GM23338 (cell line): ENCODE measurements at regions not wholly inside any gene's neighbourhood (a gene's known extent, or its start where the extent isn't known, plus 50 kb on each side); places are given as distances from the start of the nearest gene placed in this dataset.

ENCODE experiments used
- ATAC-seq: fragments of 200-7000 bp; cut with Tn5 transposase; 3 replicates; pipeline ENCODE4 v1.9.1; 2020
- DNase-seq: peaks from one replicate; pipeline ENCODE4 v3.0.0-alpha.2; 2015; ENCODE audit warnings: low spot score
- H2AFZ ChIP-seq: fragments of 200-600 bp; sonication (generic); 2 replicates; pipeline ENCODE4 v1.8.0; 2016; ENCODE audit warnings: antibody characterized with exemption, mild to moderate bottlenecking, moderate library complexity
- H3F3A ChIP-seq: fragments of 200-600 bp; sonication (generic); replicated peaks from 2 replicates; pipeline ENCODE4 v1.8.0; 2017; ENCODE audit warnings: antibody characterized with exemption, mixed run types, low read depth
- H3K27ac ChIP-seq: fragments of 200-600 bp; sonication (generic); 2 replicates; pipeline ENCODE4 v1.6.1; 2016; ENCODE audit warnings: low read depth
- H3K27me3 ChIP-seq: fragments of 200-600 bp; sonication (generic); 2 replicates; pipeline ENCODE4 v1.8.0; 2016; ENCODE audit warnings: mild to moderate bottlenecking, mixed run types, moderate library complexity; ENCODE audit not compliant: insufficient read depth
- H3K36me3 ChIP-seq: fragments of 200-600 bp; sonication (generic); 2 replicates; pipeline ENCODE4 v1.8.0; 2016; ENCODE audit warnings: mild to moderate bottlenecking; ENCODE audit not compliant: insufficient read depth
- H3K4me1 ChIP-seq: fragments of 200-600 bp; sonication (generic); 2 replicates; pipeline ENCODE4 v1.8.0; 2016; ENCODE audit warnings: mild to moderate bottlenecking, moderate library complexity; ENCODE audit not compliant: insufficient read depth
- H3K4me2 ChIP-seq: fragments of 200-600 bp; sonication (generic); 2 replicates; pipeline ENCODE4 v1.7.1; 2017; ENCODE audit warnings: mixed run types
- H3K4me3 ChIP-seq: fragments of 200-600 bp; sonication (generic); 2 replicates; pipeline ENCODE4 v1.6.1; 2016; ENCODE audit warnings: mixed run types
- H3K79me2 ChIP-seq: fragments of 200-600 bp; sonication (generic); replicated peaks from 2 replicates; pipeline ENCODE4 v1.8.0; 2017; ENCODE audit warnings: mild to moderate bottlenecking; ENCODE audit not compliant: insufficient read depth
- H3K9me2 ChIP-seq: fragments of 200-600 bp; sonication (generic); 2 replicates; pipeline ENCODE4 v1.8.0; 2017; ENCODE audit not compliant: insufficient read depth
- H4K20me1 ChIP-seq: fragments of 200-600 bp; sonication (generic); replicated peaks from 2 replicates; pipeline ENCODE4 v1.8.0; 2017; ENCODE audit warnings: mild to moderate bottlenecking; ENCODE audit not compliant: insufficient read depth
- H3K27ac Mint-ChIP-seq: 2 replicates; pipeline ENCODE4 v1.8.0; 2020; ENCODE audit warnings: inconsistent platforms, mild to moderate bottlenecking, moderate library complexity, mixed read lengths
- H3K27me3 Mint-ChIP-seq: 3 replicates; pipeline ENCODE4 v1.8.0; 2022; ENCODE audit warnings: low read depth, mild to moderate bottlenecking, moderate library complexity, mixed read lengths, inconsistent platforms; ENCODE audit not compliant: insufficient read depth, poor library complexity
- H3K36me3 Mint-ChIP-seq: 3 replicates; pipeline ENCODE4 v1.8.0; 2021; ENCODE audit warnings: low read depth, mild to moderate bottlenecking, inconsistent platforms, moderate library complexity, mixed read lengths
- H3K4me1 Mint-ChIP-seq: 3 replicates; pipeline ENCODE4 v1.8.0; 2020; ENCODE audit warnings: mild to moderate bottlenecking, inconsistent platforms, mixed read lengths
- H3K4me3 Mint-ChIP-seq: 3 replicates; pipeline ENCODE4 v1.8.0; 2021; ENCODE audit warnings: moderate library complexity, mild to moderate bottlenecking, inconsistent platforms, mixed read lengths
- H3K9me3 Mint-ChIP-seq: 3 replicates; pipeline ENCODE4 v1.8.0; 2020; ENCODE audit warnings: moderate library complexity, mild to moderate bottlenecking, inconsistent platforms, mixed read lengths
- CREB1 ChIP-seq: fragments of 250-450 bp; sonication (Bioruptor Pico); IDR thresholded peaks from 2 replicates; pipeline ENCODE4 v1.5.0; 2020; ENCODE audit warnings: low read depth, mild to moderate bottlenecking, moderate library complexity
- ETS1 ChIP-seq: IDR thresholded peaks from 2 replicates; pipeline ENCODE4 v1.6.1; 2016; ENCODE audit warnings: antibody characterized with exemption
- EZH2 ChIP-seq: fragments of 200-600 bp; sonication (generic); IDR thresholded peaks from one replicate; pipeline ENCODE4 v1.8.0; 2017; ENCODE audit warnings: antibody characterized with exemption, mild to moderate bottlenecking, low read depth; ENCODE audit not compliant: unreplicated experiment
- EZH2phosphoT487 ChIP-seq: fragments of 200-600 bp; sonication (generic); IDR thresholded peaks from one replicate; pipeline ENCODE4 v1.8.1; 2018; ENCODE audit warnings: antibody characterized with exemption; ENCODE audit not compliant: unreplicated experiment
- JUNB ChIP-seq: IDR thresholded peaks from one replicate; pipeline ENCODE4 v1.6.1; 2016; ENCODE audit warnings: antibody characterized with exemption; ENCODE audit not compliant: unreplicated experiment
- NANOG ChIP-seq: IDR thresholded peaks from 2 replicates; pipeline ENCODE4 v1.6.1; 2016; ENCODE audit warnings: antibody characterized with exemption, borderline replicate concordance
- POLR2AphosphoS5 ChIP-seq: IDR thresholded peaks from 2 replicates; pipeline ENCODE4 v1.6.1; 2016; ENCODE audit warnings: antibody characterized with exemption, low read depth
- STAT1 ChIP-seq: IDR thresholded peaks from one replicate; pipeline ENCODE4 v1.6.1; 2016; ENCODE audit warnings: antibody characterized with exemption; ENCODE audit not compliant: unreplicated experiment
- ZNF114 ChIP-seq: fragments of 250-450 bp; sonication (Bioruptor Pico); IDR thresholded peaks from 2 replicates; pipeline ENCODE4 v1.5.0; 2020; ENCODE audit warnings: mild to moderate bottlenecking, moderate library complexity
- ZNF331 ChIP-seq: fragments of 250-450 bp; sonication (Bioruptor Pico); IDR thresholded peaks from 2 replicates; pipeline ENCODE4 v1.5.0; 2020; ENCODE audit warnings: low read depth, mild to moderate bottlenecking, moderate library complexity
- TF ChIP-seq, protein P1 (sequence below): IDR thresholded peaks from one replicate; pipeline ENCODE4 v1.6.1; 2018; ENCODE audit warnings: antibody characterized with exemption; ENCODE audit not compliant: unreplicated experiment
- TF ChIP-seq, protein P2 (sequence below), 2 experiments: fragments of 200-600 bp in 1 of 2; sonication (generic) in 1 of 2; conservative IDR thresholded peaks; 2 replicates each; pipeline versions ENCODE4 v1.5.1 to v1.6.1; 2016 to 2017; ENCODE audit warnings: antibody characterized with exemption in 2 of 2, low read depth in 2 of 2, mild to moderate bottlenecking in 2 of 2, moderate library complexity in 1 of 2

- Histone ChIP-seq H4K20me1 (no peaks in the 10 kb centered on the region), H3K4me2 (no peak overlapping the region), H3K4me3 (no peak overlapping the region), H3F3A (no peaks in the 10 kb centered on the region), H3K79me2 (no peaks in the 10 kb centered on the region), H2AFZ (no peak overlapping the region), H3K9me2 (no peaks in the 10 kb centered on the region), H3K36me3 (no peaks in the 10 kb centered on the region), H3K4me1 (no peaks in the 10 kb centered on the region), H3K27me3 (no peaks in the 10 kb centered on the region), H3K27ac (no peak overlapping the region)
- ATAC-seq: no peak
- no peak for DNase-seq
- Mint-ChIP-seq H3K9me3 (no peaks in the 10 kb centered on the region), H3K36me3 (no peaks in the 10 kb centered on the region), H3K4me1 (no peaks in the 10 kb centered on the region), H3K27me3 (peaks cover 3% of the 10 kb centered on the region), H3K27ac (no peak overlapping the region), H3K4me3 (no peak overlapping the region)
- TF ChIP-seq CREB1 (CRISPR knock-in tag): no peak
These were observed 91.0 kb upstream of the TRIM2 start for GRCh38 chr4:153113061-153113837.

DNA sequence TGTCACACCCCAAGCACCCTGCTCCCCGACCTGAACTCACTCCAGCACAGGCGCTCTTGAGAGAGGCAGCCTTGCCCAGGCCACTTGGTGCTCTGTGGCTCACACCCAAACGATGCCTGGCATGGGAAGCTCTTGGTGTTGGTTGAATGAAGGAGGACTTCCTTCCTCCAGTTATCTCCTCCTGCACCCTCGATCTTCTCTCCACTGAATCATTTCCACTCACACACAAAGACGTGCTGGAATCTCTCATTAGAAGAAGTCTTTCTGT is 90.5 kb upstream of the TRIM2 start:
- no peaks in the 10 kb centered on the region for H3K9me3 Mint-ChIP-seq
- H3K36me3 Mint-ChIP-seq: no peaks in the 10 kb centered on the region
- Histone ChIP-seq H3K36me3 (no peaks in the 10 kb centered on the region), H3K4me1 (no peaks in the 10 kb centered on the region), H4K20me1 (no peaks in the 10 kb centered on the region), H3K27ac (no peak overlapping the region), H3K9me2 (no peaks in the 10 kb centered on the region), H3K4me2 (no peak overlapping the region), H3F3A (no peaks in the 10 kb centered on the region), H3K27me3 (no peaks in the 10 kb centered on the region), H2AFZ (no peak overlapping the region), H3K79me2 (no peaks in the 10 kb centered on the region), H3K4me3 (no peak overlapping the region)
- H3K27ac Mint-ChIP-seq: no peak overlapping the region
- no peak overlapping the region for H3K4me3 Mint-ChIP-seq
- DNase-seq (no peak), ATAC-seq (no peak)
- H3K4me1 Mint-ChIP-seq: no peaks in the 10 kb centered on the region
- TF ChIP-seq JUNB (no peak), POLR2AphosphoS5 (no peak), ZNF114 (CRISPR knock-in tag) (no peak)
- peaks cover 3% of the 10 kb centered on the region for H3K27me3 Mint-ChIP-seq

- H3K4me3 Mint-ChIP-seq: no peak overlapping the region
- no peak overlapping the region for H3K27ac ChIP-seq
- TF ChIP-seq NANOG: no peak
- no peak for TF ChIP-seq ZNF331
- no peak for TF ChIP-seq CREB1 (CRISPR knock-in tag)
- no peak for TF ChIP-seq STAT1
- no peak for TF ChIP-seq ZNF114 (CRISPR knock-in tag)
- TF ChIP-seq, protein P1, sequence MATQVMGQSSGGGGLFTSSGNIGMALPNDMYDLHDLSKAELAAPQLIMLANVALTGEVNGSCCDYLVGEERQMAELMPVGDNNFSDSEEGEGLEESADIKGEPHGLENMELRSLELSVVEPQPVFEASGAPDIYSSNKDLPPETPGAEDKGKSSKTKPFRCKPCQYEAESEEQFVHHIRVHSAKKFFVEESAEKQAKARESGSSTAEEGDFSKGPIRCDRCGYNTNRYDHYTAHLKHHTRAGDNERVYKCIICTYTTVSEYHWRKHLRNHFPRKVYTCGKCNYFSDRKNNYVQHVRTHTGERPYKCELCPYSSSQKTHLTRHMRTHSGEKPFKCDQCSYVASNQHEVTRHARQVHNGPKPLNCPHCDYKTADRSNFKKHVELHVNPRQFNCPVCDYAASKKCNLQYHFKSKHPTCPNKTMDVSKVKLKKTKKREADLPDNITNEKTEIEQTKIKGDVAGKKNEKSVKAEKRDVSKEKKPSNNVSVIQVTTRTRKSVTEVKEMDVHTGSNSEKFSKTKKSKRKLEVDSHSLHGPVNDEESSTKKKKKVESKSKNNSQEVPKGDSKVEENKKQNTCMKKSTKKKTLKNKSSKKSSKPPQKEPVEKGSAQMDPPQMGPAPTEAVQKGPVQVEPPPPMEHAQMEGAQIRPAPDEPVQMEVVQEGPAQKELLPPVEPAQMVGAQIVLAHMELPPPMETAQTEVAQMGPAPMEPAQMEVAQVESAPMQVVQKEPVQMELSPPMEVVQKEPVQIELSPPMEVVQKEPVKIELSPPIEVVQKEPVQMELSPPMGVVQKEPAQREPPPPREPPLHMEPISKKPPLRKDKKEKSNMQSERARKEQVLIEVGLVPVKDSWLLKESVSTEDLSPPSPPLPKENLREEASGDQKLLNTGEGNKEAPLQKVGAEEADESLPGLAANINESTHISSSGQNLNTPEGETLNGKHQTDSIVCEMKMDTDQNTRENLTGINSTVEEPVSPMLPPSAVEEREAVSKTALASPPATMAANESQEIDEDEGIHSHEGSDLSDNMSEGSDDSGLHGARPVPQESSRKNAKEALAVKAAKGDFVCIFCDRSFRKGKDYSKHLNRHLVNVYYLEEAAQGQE: no peak
- TF ChIP-seq POLR2AphosphoS5: no peak
- no peak for TF ChIP-seq ETS1
- no peak for TF ChIP-seq JUNB
- no peak for TF ChIP-seq EZH2phosphoT487
- TF ChIP-seq, protein P2, sequence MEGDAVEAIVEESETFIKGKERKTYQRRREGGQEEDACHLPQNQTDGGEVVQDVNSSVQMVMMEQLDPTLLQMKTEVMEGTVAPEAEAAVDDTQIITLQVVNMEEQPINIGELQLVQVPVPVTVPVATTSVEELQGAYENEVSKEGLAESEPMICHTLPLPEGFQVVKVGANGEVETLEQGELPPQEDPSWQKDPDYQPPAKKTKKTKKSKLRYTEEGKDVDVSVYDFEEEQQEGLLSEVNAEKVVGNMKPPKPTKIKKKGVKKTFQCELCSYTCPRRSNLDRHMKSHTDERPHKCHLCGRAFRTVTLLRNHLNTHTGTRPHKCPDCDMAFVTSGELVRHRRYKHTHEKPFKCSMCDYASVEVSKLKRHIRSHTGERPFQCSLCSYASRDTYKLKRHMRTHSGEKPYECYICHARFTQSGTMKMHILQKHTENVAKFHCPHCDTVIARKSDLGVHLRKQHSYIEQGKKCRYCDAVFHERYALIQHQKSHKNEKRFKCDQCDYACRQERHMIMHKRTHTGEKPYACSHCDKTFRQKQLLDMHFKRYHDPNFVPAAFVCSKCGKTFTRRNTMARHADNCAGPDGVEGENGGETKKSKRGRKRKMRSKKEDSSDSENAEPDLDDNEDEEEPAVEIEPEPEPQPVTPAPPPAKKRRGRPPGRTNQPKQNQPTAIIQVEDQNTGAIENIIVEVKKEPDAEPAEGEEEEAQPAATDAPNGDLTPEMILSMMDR (conservative IDR thresholded peaks at IDR 0.05; ENCODE audit: low read depth in 2 of 2): no peak
- no peak for TF ChIP-seq EZH2
These were observed 89.4 kb upstream of the TRIM2 start for GRCh38 chr4:153114771-153115321.

More at GRCh38 chr4:153114771-153115321, 89.4 kb upstream of the TRIM2 start:
- Histone ChIP-seq H3K9me2 (no peaks in the 10 kb centered on the region), H4K20me1 (no peaks in the 10 kb centered on the region), H3K27me3 (no peaks in the 10 kb centered on the region), H3K4me3 (no peak overlapping the region), H2AFZ (no peak overlapping the region), H3K4me2 (no peak overlapping the region), H3K79me2 (no peaks in the 10 kb centered on the region), H3K36me3 (no peaks in the 10 kb centered on the region), H3K4me1 (no peaks in the 10 kb centered on the region), H3F3A (no peaks in the 10 kb centered on the region)
- no peaks in the 10 kb centered on the region for H3K36me3 Mint-ChIP-seq
- no peaks in the 10 kb centered on the region for H3K4me1 Mint-ChIP-seq
- peaks cover 3% of the 10 kb centered on the region for H3K27me3 Mint-ChIP-seq
- H3K27ac Mint-ChIP-seq: no peak overlapping the region
- DNase-seq (no peak), ATAC-seq (no peak)
- H3K9me3 Mint-ChIP-seq: no peaks in the 10 kb centered on the region
